Left hindlimb (tissue), 1 donor: ENCODE measurements at regions not wholly inside any gene's neighbourhood (a gene's known extent, or its start where the extent isn't known, plus 50 kb on each side); places are given as distances from the start of the nearest gene placed in this dataset.

Experiments
- DNase-seq: peaks from one replicate; pipeline ENCODE4 v3.0.0-alpha.2; 2018

DNA sequence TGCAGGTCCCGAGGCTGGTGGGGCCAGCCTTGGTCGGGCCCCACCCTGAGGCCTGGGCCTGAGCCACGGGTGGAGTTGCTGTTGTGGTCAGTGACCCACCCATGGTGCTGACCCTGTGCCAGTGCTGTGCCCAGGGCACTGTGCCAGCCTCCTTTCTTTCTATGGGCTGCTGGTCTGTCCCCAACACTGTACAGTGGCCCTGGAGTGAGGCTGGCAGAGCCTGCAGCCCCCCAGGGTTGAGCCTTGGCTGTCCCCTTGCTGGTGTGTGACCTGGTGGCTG, 1235.7 kb downstream of the BRD1 start:
- DNase-seq, result no peak

DNA sequence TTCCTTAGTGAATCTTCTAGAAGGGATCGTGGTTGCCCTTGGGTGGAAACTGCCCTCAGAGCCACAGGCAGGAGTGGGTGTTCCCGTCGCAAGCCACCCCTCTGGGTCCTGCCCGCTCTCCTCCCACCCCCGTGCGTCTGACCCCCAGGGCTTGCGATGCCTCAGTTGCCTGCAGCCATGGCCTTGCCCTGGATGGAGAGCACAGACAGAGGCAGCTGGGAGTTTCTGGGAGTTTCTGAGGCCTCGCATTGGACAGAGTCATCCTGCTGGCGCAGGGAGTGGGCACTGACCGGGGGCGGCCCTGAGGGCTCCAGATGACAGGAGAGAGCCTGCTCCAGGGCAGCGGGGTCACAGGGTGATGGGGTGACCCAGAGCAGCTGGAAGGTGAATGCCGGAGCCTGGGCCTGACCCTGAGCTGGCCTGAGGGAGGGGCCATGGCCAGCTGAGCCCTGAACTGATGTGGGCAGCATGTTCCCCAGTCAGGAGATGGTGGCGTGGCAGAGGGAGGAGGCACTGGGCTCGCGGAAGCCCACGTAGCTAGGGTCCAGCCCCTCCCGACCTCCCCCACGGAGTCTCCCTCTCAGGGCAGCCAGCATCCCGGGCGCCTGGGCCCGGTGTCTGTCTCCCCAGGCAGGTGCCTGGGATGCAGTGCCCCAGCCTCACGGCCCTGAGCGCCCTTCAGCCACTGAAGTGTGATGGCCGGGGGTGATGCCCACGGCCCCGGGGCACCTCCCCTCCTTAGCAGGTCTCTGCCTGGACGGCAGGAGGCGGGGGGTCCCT, 1236.2 kb downstream of the BRD1 start:
- no peak for DNase-seq

DNA sequence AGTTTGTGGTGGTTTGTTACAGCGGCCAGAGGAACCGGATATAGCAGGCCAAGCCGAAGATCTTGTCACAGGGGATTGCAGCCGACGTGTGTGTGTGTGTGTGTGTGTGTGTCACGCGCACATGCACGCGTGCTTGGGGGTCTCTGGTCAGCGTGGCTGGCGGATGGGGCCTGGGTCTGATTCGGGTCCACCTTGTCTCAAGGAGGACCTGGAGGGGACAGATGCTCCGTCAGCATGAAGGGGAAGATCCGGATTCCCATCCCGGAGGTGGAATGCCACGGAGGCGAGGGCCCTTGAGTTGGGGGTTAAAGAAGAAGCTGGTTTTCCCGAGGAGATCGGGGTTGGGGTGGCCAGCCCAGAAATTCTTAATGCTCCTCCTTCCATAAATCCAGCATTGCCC, 1237.8 kb downstream of the BRD1 start:
- no peak for DNase-seq

DNA sequence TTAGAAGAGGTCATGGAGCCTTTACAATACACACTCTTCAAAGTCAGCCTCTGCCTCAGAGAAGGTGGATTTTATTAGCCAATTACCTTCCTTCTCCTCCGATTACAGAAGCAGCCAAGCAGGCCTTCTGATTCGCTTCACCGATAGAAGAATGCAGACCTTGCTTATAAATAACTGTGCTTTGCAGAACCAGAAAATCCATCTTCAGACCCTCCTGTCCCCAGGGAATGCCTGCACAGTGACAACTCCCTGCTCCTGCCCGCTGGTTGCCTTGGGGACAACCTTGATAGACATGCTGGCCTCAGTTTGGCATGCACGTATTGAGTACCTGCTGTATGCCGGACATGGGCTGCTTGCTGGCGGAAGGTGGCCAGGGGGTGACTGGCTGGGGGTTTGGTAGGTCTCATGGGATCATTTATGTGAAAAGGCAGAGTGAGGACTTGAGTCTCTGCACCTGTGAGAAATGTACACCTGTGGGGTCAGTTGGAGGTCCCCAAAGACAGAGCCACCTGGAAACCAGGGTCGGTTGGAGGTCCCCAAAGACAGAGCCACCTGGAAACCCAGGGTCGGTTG, 1238.7 kb downstream of the BRD1 start:
- DNase-seq, result no peak

DNA sequence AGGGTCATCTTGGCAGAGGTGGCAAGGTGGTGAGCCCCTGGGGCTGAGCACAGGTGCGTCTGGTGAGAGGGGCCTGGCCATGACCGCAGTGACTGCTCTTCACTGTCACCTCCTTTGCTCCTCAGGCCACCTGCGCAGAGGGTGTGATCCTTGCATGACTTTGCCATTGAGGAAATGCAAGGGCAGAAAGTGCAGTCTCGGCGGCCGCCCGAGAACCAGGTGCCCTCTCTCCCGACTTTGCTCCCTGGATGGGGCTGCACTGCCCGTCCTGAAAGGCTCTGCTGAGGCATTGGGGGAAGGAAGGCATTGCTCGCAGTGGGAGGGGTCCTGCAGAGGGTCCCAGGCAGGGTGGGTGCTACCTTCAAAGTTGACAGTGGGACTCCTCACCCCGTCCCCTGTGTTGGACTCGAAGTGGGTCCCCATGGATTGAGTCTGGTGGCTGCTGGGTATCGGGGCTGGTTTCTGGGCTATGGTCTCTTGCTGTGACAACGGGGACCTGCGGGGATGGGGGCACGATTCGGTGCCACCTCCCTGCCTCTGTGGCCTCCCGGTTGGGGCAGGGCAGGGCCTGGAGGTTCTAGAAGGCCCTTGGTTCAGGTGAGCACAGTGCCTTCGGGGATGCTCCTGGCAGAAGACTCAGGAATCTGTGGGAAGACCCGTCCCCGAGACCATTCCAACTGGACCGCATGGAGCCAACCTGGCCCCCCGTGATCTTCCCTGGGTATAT, 1239.4 kb downstream of the BRD1 start:
- no peak for DNase-seq

DNA sequence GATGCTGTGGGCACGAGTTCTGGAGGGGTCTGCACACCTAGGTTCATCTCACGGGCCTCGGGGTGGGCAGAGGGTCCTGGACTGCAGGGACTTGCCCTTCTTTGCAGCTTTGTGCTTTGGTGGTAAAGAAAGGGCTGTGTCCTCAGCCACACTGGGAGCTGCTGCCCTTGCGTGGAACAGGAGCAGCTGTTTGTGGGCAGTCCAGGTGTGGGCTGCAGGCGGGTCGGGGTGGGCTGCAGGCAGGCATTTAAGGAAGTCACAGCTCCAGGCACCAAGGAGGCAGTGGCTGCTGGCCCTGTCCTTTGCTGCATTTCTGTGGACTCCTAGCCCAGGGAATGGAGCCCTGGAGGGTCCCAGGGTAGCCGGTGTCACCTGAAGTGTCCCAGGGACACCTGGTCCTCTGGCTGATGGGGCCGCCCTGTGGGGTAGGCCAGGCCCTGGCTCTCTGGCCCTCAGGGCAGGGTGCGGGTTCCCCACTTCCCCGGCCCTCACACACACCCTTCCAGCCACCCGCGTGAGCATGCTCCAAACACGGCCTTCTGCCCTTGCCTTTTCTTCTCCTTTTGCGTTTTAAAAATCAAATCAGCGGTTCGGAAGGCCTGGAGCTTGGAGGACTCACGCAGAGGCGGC, 1240.3 kb downstream of the BRD1 start:
- no peak for DNase-seq

DNA sequence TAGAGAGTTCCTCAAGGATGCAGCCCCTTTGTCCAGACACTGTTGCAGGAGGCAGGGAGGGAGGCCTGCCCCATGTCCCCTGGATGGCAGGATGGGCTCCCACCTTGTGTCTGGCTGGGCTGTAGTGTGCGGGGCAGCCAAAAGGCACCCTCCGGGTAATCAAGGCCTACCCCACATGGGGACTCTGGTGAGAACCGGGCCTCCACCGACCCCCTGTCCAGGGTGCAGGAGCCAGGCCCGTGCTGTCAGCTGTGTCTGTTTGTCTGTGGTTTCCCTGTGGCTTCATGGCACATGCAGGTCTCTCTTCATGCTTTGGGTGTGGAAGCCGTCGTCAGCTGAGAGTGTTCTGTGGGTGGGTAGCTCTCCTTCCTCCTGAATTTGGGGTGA, 1240.9 kb downstream of the BRD1 start:
- DNase-seq, result no peak

DNA sequence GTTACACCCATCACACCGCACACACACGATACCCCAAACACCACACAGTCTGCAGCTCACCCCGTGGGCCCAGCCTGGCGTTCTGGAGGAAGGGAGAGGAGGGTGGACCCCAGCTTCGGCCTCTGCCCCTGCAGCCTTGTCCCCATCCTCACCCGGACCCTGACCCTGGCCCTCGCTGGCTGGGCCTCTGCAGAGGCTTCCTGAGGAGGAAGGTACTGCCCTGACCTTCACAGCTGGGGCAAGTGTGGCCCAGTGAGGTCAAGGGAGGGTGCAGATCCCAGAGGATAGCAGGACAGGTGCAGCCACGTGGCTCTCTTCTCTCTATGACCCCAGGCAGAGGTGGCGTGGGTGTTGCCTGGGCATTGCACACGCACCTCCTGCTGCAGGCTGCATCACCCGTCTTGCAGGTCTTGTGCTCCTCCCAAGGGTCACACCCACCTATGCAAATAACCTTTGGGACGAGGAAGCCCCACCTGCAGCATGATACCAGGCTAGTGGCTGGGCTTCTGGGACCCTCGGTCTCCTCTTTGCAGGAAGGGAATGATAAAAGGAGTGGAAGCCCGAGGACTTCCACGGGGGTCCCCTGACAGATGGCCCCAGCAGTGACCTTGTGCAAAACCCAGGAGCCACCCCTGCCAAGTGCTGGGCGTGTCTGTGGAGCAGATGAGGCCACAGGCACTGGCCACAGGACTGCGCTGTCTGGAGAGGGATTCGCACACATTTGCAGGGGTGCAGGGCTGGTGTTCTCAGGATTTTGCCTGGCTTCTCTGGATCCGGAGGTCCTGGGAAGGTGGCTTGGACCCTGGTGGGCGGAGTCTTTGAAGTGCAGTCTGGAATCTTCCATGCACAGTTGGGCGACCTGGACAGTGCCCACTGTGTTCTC, 1241.5 kb downstream of the BRD1 start:
- no peak for DNase-seq

DNA sequence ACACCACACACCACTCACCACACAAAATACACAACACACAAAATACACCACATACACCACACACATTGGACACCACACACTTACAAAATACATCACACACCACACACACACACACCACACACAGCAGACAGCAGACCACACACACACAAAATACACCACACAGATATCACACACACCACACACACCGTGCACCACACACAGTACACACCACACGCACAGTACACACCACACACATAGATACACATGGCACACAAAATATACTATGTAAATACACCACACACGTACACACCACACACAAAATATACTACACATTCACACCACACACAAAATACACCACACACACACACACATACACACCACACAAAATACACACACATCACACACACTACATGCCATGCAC, 1243.5 kb downstream of the BRD1 start:
- no peak for DNase-seq

DNA sequence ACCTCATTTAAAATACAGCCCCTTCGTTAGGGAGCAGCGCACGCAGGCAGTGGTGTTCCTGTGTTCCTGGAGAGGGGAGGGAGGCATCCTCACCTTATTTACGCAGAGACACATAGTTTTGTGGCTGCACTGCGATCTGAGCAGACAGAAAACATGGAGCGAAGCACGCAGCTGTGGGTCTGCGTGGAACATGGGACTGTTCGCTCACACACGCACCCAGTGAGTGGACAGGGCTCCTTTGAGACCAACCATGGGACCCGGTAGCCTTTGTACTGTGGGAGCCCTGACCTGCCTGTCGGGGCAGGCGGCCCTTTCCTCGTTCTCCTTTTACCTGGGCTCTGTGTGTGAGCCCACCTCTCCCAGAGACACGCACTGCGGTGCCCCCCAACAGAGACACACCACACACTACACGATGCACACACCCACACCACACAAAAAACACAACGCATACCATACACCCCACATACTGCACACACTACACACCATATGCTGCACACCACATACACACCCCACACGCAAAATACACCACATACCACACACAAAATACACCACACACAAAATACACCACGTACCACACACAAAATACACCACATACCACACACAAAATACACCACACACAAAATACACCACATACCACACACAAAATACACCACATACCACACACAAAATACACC, 1245.7 kb downstream of the BRD1 start:
- no peak for DNase-seq

DNA sequence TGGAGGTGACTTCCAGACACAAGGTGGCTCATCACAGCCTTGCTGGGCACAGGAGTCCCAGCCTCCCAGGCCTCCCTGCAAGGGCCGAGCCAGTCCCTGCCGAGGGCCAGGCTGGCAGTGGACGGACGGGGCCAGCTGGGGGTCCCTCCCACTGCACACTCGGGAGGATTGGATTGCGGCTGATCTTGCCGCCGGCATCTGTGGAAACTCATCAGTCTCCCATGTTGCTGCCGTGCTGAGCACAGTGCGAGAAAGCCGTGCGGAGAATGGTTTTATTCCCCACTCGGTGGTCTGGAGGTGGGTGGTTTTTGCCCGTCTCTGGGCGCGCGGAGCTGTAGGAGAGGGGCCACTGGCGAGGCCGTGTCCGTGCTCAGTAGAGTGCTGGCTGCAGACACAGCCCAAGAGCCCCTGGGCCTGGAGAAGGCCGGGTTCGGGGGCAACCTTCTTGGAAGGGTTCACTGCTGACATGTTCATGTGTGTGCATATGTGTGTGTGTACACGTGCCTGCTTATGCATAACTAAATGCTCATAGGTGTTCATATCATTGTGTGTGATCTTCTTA, 1246.4 kb downstream of the BRD1 start:
- no peak for DNase-seq

DNA sequence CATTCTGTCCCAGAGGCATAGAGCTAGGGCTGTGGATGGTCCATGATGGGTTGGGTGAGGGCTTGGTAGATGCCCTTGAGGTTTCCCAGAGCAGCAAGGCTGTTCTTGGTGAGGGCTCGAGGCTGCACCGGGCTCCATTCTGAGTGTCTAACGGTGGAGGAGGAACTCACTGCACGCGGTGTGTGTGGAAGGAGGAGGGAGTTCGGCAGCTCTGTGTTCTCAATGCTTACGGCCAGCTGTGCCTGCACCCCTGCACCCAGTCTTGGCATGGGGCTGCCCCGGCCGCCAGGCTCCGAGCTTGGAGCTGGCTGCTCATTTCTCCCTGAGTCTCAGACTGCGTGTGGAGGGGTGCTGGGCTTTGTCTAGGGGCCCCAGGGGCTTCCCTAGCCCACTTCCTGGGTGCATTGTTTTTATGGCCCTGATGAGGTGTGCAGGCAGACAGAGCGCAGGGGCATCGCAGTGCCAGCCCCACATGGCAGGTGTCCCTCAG, 1247.1 kb downstream of the BRD1 start:
- DNase-seq, result no peak

DNA sequence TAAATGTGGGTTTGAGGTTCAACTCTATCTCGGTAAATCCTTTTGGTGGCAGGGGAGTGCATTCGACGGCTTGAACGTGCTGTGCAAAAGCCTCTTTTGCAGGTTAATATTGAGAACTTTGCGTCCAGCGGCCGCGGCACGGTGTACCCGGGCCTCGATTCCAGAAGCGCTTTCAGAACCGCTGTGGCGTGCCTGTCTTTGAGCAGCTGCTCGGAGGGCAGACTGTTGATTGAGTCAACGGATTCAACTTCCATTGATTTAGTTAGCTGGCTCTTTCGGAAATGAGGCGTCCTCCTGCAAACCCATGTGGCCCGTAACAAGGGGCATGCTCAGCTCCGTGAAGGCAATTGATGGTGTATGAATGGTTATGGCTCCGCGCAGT, 1247.8 kb downstream of the BRD1 start:
- DNase-seq, result no peak

DNA sequence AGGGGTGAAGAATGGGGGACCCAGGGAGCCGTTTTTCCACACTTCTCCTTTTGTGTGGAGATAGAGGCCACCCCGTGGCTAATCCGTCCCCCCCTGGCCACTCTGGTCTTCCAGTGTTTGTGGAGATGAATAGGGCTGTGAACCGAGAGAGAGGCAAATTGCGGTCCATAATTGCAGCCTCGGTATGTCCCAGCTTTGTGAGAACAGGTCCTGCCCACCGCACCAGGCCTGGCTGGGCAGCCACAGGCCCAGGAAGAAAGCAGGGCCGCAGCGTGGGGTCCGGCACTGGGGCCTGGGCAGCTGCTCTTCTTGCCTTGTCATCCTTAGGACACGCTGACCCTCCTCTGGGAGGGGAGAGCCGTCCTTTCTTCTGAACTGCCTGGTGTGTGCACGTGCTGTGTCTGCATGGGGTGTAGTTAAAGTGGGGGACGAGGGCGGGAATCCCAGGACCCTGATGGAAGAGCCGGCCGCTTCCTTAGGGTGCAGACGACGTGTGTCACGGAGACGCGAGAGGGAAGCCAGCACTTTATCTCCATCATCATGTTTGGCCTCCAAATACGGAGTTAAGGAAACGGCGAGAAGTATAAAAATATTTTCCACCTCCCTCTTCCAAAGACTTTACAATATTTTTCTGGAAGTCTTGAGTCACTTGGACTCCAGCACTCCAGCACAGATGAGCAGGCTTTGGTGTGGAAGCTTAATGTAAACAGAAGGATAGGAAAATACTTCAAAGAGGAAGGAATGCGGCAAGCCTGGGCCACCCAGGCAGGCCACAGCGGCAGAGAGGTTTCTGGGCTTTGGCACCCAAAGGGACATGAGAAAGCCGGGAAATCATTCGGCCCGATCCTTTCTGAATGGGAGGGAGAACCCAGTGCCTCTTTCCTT, 1248.4 kb downstream of the BRD1 start:
- DNase-seq, result peak; percentile 74

DNA sequence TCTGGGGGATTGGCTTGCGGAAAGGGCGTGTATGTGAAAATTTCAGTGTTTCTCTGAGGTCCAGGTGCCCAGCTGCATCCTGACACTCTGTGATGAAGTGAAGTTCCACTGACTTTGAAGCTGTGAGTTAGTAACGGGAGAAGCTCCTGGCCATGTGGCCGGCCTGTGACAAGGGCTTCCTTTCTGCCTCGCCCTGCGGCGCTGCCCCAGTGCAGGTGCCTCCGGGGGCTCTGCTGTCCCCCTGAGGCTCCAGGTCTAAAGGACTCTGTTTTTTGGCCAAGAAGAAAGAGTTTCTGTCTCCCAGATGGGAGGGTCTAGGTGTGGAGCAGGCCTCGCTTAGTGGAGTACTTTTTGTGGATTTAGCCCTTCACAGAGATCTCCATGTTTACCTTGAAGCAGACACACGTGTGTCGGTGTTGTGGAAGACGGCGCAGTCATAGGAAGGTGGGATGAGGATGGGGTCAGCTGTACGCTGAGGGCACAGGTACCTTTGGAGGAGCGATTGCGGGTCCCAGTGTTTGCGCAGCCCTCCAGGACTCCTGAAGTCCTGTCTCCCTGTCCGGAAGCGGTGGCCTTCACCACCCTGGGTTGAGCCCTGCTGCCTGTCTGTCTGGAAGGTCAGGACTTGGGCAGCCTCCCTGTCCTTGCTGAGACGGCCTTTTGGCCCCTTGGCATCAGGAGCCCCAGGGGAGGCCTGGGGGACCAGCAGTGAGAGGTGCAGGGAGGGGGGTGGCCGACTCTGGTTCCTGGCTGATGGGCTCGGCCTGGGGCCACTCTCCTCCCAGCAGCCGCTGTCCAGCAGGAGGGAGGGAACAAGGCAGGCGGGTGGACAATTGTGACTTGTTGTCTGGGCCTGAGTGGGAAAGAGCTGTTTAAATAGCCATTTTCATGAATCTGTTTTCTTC, 1249.3 kb downstream of the BRD1 start:
- no peak for DNase-seq

DNA sequence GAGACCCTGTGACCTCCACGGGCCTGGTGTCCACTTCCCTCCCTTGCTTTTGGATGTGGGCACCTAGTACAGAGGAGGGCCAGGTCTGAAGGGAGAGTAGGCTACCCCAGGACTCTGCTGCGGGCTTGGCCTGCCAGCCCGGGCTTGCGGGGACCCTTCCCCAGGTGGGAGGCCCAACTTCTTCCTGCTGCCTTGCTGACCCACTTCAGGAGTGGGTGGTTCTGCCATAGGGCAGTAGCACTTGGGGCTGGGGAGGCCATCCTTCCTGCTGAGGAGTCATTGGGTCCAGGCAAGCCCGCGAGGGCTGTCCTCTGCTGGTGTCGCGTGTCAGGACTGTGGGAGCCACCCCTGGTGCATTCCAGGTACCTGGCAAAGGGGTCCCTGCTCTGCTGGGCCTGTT, 1250.0 kb downstream of the BRD1 start:
- DNase-seq, result no peak

DNA sequence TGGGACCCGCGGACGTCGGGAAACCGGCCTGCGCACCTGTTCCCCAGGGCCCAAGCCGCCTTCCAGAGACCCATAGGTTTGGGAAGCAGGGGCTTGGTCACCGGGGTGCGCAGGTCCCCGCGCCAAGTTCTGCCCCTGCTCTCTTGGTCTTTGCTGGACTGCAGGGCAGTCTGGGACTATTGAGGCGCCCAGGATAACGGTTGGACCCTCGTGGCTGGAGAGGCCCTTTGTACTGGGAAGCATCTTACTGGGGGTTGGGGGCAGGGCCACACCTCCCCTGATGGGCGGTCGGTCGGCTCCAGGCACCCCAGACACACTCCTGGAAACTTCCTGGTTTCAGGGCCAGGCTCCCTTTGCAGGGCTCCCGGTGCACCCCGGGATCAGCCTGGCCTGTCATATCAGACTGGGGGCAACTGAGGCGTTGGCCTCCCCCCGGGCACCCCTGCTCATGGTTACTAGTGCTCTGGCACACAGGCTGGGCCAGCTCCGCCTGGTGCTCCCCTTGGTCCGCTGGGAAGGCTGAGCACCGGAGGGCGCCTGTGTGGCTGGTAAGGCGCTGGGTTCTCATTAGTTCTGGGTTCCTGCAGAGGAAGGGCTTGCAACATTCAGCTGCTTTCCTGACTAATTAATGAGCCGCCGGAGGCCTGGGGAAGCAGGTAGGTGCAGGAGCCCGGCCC, 1250.5 kb downstream of the BRD1 start:
- DNase-seq, result no peak

DNA sequence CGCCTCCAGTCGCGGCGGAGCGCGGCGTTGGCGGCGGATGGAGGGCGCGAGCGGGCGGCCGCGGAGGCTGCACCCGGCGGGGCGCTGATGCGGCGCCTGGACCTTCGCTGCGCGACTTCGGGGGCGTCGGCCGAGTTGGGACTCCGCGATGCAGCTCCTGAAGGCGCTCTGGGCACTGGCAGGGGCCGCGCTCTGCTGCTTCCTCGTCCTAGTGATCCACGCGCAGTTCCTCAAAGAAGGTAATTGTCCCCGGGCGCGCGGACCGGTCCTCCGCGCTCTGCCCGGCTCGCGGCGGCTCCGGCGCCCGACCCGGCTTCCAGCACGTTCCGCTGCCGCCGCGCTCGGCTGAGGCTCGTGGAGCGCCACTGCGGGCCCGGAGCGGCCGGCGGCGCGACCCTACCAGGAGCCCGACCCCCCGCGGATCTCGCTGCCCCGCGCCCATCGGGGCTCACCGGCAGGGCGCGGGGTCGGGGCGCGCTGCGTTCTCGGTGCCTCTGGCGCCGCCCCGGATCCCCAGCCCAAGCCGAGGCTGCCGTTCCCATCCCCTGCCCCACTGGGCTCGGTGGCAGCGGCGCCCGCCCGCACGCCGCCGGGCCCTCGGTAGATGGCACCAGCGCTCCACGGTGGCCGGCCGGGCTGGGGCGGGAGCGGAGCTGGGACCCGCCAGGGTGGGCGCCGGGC, 1251.2 kb downstream of the BRD1 start:
- DNase-seq, result peak; percentile 64
